ENCODE measurements at regions not wholly inside any gene's neighbourhood (a gene's known extent, or its start where the extent isn't known, plus 50 kb on each side); places are given as distances from the start of the nearest gene placed in this dataset.

- no peak for DNase-seq (ENCODE audit: low read depth)
These were observed 130.0 kb downstream of the DLL1 start for GRCh38 chr6:170160628-170161611.

GRCh38 chr6:170160031-170160627 lies 130.7 kb downstream of the DLL1 start:
- no peak for DNase-seq (ENCODE audit: low read depth)

- DNase-seq (ENCODE audit: low read depth), result no peak
These were observed 131.6 kb downstream of the DLL1 start for GRCh38 chr6:170159022-170159965.

GRCh38 chr6:170158296-170159021 lies 132.4 kb downstream of the DLL1 start:
- no peak for DNase-seq (ENCODE audit: low read depth)

- no peak for DNase-seq (ENCODE audit: low read depth)
These were observed 133.2 kb downstream of the DLL1 start for GRCh38 chr6:170157567-170158218.

GRCh38 chr6:170156448-170157375 lies 134.2 kb downstream of the DLL1 start:
- DNase-seq (ENCODE audit: low read depth), result no peak

- DNase-seq (ENCODE audit: low read depth), result no peak
These were observed 135.2 kb downstream of the DLL1 start for GRCh38 chr6:170155464-170156196.

GRCh38 chr6:170153436-170154319 lies 137.2 kb downstream of the DLL1 start:
- no peak for DNase-seq (ENCODE audit: low read depth)

GRCh38 chr6:170152989-170153388 lies 137.9 kb downstream of the DLL1 start:
- no peak for DNase-seq (ENCODE audit: low read depth)

GRCh38 chr6:170152124-170152926 lies 138.6 kb downstream of the DLL1 start:
- no peak for DNase-seq (ENCODE audit: low read depth)

- DNase-seq (ENCODE audit: low read depth), result no peak
These were observed 139.1 kb downstream of the DLL1 start for GRCh38 chr6:170151804-170152123.

- DNase-seq (ENCODE audit: low read depth), result no peak
These were observed 139.5 kb downstream of the DLL1 start for GRCh38 chr6:170151321-170151771.

GRCh38 chr6:170150590-170150945 lies 140.3 kb downstream of the DLL1 start:
- DNase-seq (ENCODE audit: low read depth), result no peak

- no peak for DNase-seq (ENCODE audit: low read depth)
These were observed 140.9 kb downstream of the DLL1 start for GRCh38 chr6:170149681-170150589.

GRCh38 chr6:170148709-170149470 lies 142.0 kb downstream of the DLL1 start:
- DNase-seq (ENCODE audit: low read depth), result no peak

Measured in stimulated activated CD8-positive, alpha-beta memory T cell treated with anti-CD3 and anti-CD28 coated beads, Interleukin-12 subunit alpha, Interleukin-12 subunit beta, amount 100 ng/mL, for 4 hours (primary cell).